ENCODE measurements at regions not wholly inside any gene's neighbourhood (a gene's known extent, or its start where the extent isn't known, plus 50 kb on each side); places are given as distances from the start of the nearest gene placed in this dataset.

DNA sequence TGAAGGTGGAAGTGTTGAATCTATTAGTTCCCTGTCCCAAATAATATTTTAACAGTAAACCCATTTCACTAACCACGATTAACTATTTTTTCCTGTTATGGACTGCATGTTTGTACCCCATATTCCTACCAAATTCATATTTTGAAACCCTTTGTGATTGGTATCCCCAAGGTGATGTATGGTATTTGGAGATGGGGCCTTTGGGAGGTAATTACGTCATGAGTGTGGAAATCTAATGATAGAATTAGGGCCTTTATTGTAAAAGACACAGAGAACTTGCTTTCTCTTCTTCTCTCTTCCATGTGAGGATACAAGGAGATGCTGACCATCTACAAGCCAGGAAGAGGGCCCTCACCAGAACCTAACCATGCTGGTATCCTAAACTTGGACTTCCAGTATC is 744.7 kb downstream of the DTWD2 start:
- TF ChIP-seq, protein P1, sequence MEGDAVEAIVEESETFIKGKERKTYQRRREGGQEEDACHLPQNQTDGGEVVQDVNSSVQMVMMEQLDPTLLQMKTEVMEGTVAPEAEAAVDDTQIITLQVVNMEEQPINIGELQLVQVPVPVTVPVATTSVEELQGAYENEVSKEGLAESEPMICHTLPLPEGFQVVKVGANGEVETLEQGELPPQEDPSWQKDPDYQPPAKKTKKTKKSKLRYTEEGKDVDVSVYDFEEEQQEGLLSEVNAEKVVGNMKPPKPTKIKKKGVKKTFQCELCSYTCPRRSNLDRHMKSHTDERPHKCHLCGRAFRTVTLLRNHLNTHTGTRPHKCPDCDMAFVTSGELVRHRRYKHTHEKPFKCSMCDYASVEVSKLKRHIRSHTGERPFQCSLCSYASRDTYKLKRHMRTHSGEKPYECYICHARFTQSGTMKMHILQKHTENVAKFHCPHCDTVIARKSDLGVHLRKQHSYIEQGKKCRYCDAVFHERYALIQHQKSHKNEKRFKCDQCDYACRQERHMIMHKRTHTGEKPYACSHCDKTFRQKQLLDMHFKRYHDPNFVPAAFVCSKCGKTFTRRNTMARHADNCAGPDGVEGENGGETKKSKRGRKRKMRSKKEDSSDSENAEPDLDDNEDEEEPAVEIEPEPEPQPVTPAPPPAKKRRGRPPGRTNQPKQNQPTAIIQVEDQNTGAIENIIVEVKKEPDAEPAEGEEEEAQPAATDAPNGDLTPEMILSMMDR (IDR thresholded peaks at IDR 0.05): no peak
- no peak for TF ChIP-seq POLR2A (IDR thresholded peaks at IDR 0.05)
